Naive B cell (primary cell): ENCODE measurements at regions not wholly inside any gene's neighbourhood (a gene's known extent, or its start where the extent isn't known, plus 50 kb on each side); places are given as distances from the start of the nearest gene placed in this dataset.
"Not testable (repeated sequence)": the region's sequence is repeated elsewhere in the genome, so short reads cannot be mapped to it uniquely, and the experiment has no call there.

Experiments
- ATAC-seq, 2 donors: fragments of 150-1000 bp; cut with Tn5 transposase; 2 replicates each; pipeline ENCODE4 v1.10.0; 2021; ENCODE audit warnings: low read depth in 2 of 2, mild to moderate bottlenecking in 2 of 2, moderate library complexity in 2 of 2
- DNase-seq: peaks from one replicate; pipeline ENCODE4 v3.0.0; 2022
- H3K27ac Mint-ChIP-seq, 6 donors: one replicate each; pipeline ENCODE4 v1.8.0; 2020 to 2022; ENCODE audit warnings: mild to moderate bottlenecking in 6 of 6, mixed read lengths in 6 of 6, moderate library complexity in 5 of 6, inconsistent platforms in 2 of 6
- H3K27me3 Mint-ChIP-seq, 3 donors: one replicate each; pipeline ENCODE4 v1.8.0; 2021 to 2022; ENCODE audit warnings: mixed read lengths in 3 of 3, mild to moderate bottlenecking in 1 of 3
- H3K36me3 Mint-ChIP-seq, 2 donors: one replicate each; pipeline ENCODE4 v1.8.0; 2020 to 2022; ENCODE audit warnings: mixed read lengths in 2 of 2, inconsistent platforms in 1 of 2, mild to moderate bottlenecking in 1 of 2
- H3K4me1 Mint-ChIP-seq, 3 donors: one replicate each; pipeline ENCODE4 v1.8.0; 2020 to 2022; ENCODE audit warnings: mixed read lengths in 3 of 3, inconsistent platforms in 1 of 3, mild to moderate bottlenecking in 1 of 3, moderate library complexity in 1 of 3
- H3K4me3 Mint-ChIP-seq, 8 donors: one replicate each; pipeline ENCODE4 v1.8.0; 2020 to 2022; ENCODE audit warnings: mild to moderate bottlenecking in 8 of 8, mixed read lengths in 8 of 8, moderate library complexity in 8 of 8, inconsistent platforms in 2 of 8
- H3K9me3 Mint-ChIP-seq, 7 donors: one replicate each; pipeline ENCODE4 v1.8.0; 2020 to 2022; ENCODE audit warnings: mixed read lengths in 7 of 7, mild to moderate bottlenecking in 5 of 7, inconsistent platforms in 2 of 7, moderate library complexity in 1 of 7

GRCh38 chrX:80929251-80929650 lies 119.6 kb upstream of the BRWD3 start:
- no peaks in the 10 kb centered on the region for H3K36me3 Mint-ChIP-seq
- DNase-seq, result no peak
- no peak for ATAC-seq
- no peak overlapping the region for H3K27ac Mint-ChIP-seq
- H3K9me3 Mint-ChIP-seq, result peaks cover 0 to 33% (median 15%) of the 10 kb centered on the region in 7 donors
- H3K27me3 Mint-ChIP-seq, result no peaks in the 10 kb centered on the region
- no peaks in the 10 kb centered on the region for H3K4me1 Mint-ChIP-seq
- no peak overlapping the region for H3K4me3 Mint-ChIP-seq

GRCh38 chrX:80917919-80918318 lies 108.2 kb upstream of the BRWD3 start:
- H3K4me1 Mint-ChIP-seq, result no peaks in the 10 kb centered on the region
- no peak overlapping the region for H3K4me3 Mint-ChIP-seq
- DNase-seq (no peak), ATAC-seq (no peak)
- H3K9me3 Mint-ChIP-seq, result peaks cover 0 to 21% (median 12%) of the 10 kb centered on the region in 7 donors
- H3K36me3 Mint-ChIP-seq, result no peaks in the 10 kb centered on the region
- no peaks in the 10 kb centered on the region for H3K27me3 Mint-ChIP-seq
- no peak overlapping the region for H3K27ac Mint-ChIP-seq

GRCh38 chrX:80912351-80912750 lies 102.7 kb upstream of the BRWD3 start:
- peaks cover 3 to 54% (median 26%) of the 10 kb centered on the region in 7 donors for H3K9me3 Mint-ChIP-seq
- not testable (repeated sequence) for H3K4me3 Mint-ChIP-seq, ATAC-seq, H3K4me1 Mint-ChIP-seq, DNase-seq, H3K27ac Mint-ChIP-seq, H3K36me3 Mint-ChIP-seq, H3K27me3 Mint-ChIP-seq

GRCh38 chrX:80879916-80880315 lies 70.2 kb upstream of the BRWD3 start:
- no peaks in the 10 kb centered on the region for H3K4me1 Mint-ChIP-seq
- DNase-seq, result no peak
- no peak for ATAC-seq
- H3K27me3 Mint-ChIP-seq, result no peaks in the 10 kb centered on the region
- H3K36me3 Mint-ChIP-seq, result no peaks in the 10 kb centered on the region
- H3K27ac Mint-ChIP-seq, result peak overlapping the region in 1 of 6 donors; percentile 89
- H3K4me3 Mint-ChIP-seq, result no peak overlapping the region
- H3K9me3 Mint-ChIP-seq, result no peaks in the 10 kb centered on the region

- DNase-seq, result no peak
- Mint-ChIP-seq H3K9me3 (no peaks in the 10 kb centered on the region), H3K4me1 (no peaks in the 10 kb centered on the region), H3K27ac (no peak overlapping the region), H3K4me3 (no peak overlapping the region), H3K36me3 (no peaks in the 10 kb centered on the region), H3K27me3 (no peaks in the 10 kb centered on the region)
- ATAC-seq, result no peak
Measured at GRCh38 chrX:80879143-80879542, 69.5 kb upstream of the BRWD3 start.

- DNase-seq (peak; percentile 3), ATAC-seq (no peak)
- H3K36me3 Mint-ChIP-seq, result no peaks in the 10 kb centered on the region
- no peaks in the 10 kb centered on the region for H3K9me3 Mint-ChIP-seq
- H3K27me3 Mint-ChIP-seq, result peaks cover 0 to 9% (median 0%) of the 10 kb centered on the region in 3 donors
- no peak overlapping the region for H3K4me3 Mint-ChIP-seq
- no peak overlapping the region for H3K27ac Mint-ChIP-seq
- no peaks in the 10 kb centered on the region for H3K4me1 Mint-ChIP-seq
Measured at GRCh38 chrX:80876877-80877276, 67.2 kb upstream of the BRWD3 start.
